Embryonic facial prominence (tissue), 1 donor: ENCODE measurements at regions not wholly inside any gene's neighbourhood (a gene's known extent, or its start where the extent isn't known, plus 50 kb on each side); places are given as distances from the start of the nearest gene placed in this dataset.
A peak's percentile ranks its signal among the peaks of the same experiment; 100 is the strongest.

Experiments
- DNase-seq: peaks from one replicate; pipeline ENCODE4 v3.0.0-alpha.2; 2016; ENCODE audit errors: extremely low spot score

- DNase-seq = no peak
These were observed 88.8 kb upstream of the CALM2 start for GRCh38 chr2:47265158-47265557.

GRCh38 chr2:47264686-47265085 is 88.4 kb upstream of the CALM2 start:
- no peak for DNase-seq

- DNase-seq = no peak
These were observed 87.8 kb upstream of the CALM2 start for GRCh38 chr2:47264143-47264542.

GRCh38 chr2:47262657-47263056 is 86.3 kb upstream of the CALM2 start:
- DNase-seq = no peak

GRCh38 chr2:47260971-47261370 is 84.7 kb upstream of the CALM2 start:
- DNase-seq = no peak

- no peak for DNase-seq
These were observed 83.5 kb upstream of the CALM2 start for GRCh38 chr2:47259829-47260228.

- no peak for DNase-seq
These were observed 81.6 kb upstream of the CALM2 start for GRCh38 chr2:47257946-47258348.

- DNase-seq = no peak
These were observed 80.2 kb upstream of the CALM2 start for GRCh38 chr2:47256416-47257087.

GRCh38 chr2:47255794-47256193 is 79.5 kb upstream of the CALM2 start:
- no peak for DNase-seq

GRCh38 chr2:47254464-47254863 is 78.2 kb upstream of the CALM2 start:
- DNase-seq = no peak

GRCh38 chr2:47253447-47253846 is 77.1 kb upstream of the CALM2 start:
- DNase-seq = no peak

- no peak for DNase-seq
These were observed 75.0 kb upstream of the CALM2 start for GRCh38 chr2:47251404-47251675.

GRCh38 chr2:47250586-47251403 is 74.5 kb upstream of the CALM2 start:
- no peak for DNase-seq

GRCh38 chr2:47249931-47250330 is 73.6 kb upstream of the CALM2 start:
- DNase-seq = no peak

GRCh38 chr2:47249157-47249900 is 73.0 kb upstream of the CALM2 start:
- DNase-seq = no peak

- DNase-seq = no peak
These were observed 67.4 kb upstream of the CALM2 start for GRCh38 chr2:47243596-47244323.

GRCh38 chr2:47241715-47242114 is 65.4 kb upstream of the CALM2 start:
- no peak for DNase-seq

GRCh38 chr2:47239119-47239969 is 63.0 kb upstream of the CALM2 start:
- DNase-seq = no peak

GRCh38 chr2:47238638-47239037 is 62.3 kb upstream of the CALM2 start:
- no peak for DNase-seq

- DNase-seq = peak; percentile 18
These were observed 61.3 kb upstream of the CALM2 start for GRCh38 chr2:47237375-47238334.
